GM18498 (cell line): ENCODE measurements at regions not wholly inside any gene's neighbourhood (a gene's known extent, or its start where the extent isn't known, plus 50 kb on each side); places are given as distances from the start of the nearest gene placed in this dataset.
A peak's percentile ranks its signal among the peaks of the same experiment; 100 is the strongest.
"Not testable (repeated sequence)": the region's sequence is repeated elsewhere in the genome, so short reads cannot be mapped to it uniquely, and the experiment has no call there.

Experiments used
- ATAC-seq: cut with Tn5 transposase; IDR thresholded peaks from one replicate; pipeline ENCODE4 v1.9.1; 2021; ENCODE audit warnings: mild to moderate bottlenecking, moderate library complexity; ENCODE audit not compliant: unreplicated experiment

DNA sequence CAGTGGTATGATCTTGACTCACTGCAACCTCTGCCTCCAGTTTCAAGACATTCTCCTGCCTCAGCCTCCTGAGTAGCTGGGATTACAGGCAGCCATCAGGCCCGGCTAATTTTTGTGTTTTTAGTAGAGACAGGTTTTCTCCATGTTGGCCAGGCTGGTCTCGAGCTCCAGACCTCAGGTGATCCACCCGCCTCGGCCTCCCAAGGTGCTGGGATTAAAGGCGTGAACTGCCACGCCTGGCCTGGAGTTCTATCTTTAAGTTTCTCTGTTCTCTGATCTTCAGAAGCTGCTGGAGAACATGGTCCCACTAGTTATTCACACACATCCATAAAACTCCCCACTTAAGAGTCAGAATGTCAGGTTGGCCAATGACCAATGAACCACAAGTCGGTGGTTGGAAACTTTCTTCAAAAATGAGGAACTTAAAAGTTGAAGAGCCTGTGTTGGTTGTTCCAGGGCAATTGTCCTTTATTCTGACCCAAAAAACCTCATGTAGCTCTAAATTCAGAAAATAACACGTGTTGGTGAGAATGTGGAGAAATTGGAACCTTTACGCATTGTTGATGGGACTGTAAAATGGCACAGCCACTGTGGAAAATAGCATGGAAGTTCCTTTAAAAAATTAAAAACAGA lies 55.9 kb upstream of the PIK3CB start:
- peak; percentile 79 for ATAC-seq

DNA sequence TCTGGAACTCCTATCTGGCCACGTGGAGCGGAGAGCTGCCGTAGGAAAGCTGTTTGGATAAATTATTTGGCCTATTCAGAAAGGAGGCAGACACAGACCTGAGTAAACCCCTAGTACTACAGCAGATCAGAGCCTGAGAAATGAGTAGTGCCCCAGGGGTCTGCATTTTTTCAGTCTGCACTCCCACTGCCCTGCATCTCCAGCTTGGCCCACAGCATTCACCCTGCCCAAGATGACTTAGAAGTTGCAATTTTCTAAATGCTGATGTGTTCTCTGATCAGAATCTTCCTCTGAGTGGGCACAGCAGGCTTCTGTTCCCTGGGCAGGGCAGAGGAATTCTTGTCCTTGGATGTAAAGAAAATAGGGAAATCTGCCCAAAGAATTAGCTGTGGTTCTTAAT lies 55.1 kb upstream of the PIK3CB start:
- ATAC-seq = no peak

DNA sequence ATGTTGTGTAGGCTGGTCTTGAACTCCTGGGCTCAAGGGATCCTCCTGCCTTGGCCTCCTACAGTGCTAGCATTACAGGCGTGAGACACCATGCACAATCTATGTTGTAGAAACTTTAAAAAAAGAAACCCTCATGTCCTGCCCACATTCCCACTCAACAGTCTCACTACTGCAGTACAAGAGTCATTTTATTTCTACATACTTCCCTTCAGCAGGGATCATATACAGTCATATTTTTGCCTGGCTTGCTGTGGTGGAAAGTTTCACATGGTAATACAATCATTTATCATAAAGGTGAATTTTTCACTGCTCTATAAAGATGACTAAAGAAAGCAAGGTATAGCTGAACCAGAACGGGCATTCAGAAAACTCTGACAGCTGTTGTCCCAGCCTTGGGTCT lies 53.8 kb upstream of the PIK3CB start:
- no peak for ATAC-seq

DNA sequence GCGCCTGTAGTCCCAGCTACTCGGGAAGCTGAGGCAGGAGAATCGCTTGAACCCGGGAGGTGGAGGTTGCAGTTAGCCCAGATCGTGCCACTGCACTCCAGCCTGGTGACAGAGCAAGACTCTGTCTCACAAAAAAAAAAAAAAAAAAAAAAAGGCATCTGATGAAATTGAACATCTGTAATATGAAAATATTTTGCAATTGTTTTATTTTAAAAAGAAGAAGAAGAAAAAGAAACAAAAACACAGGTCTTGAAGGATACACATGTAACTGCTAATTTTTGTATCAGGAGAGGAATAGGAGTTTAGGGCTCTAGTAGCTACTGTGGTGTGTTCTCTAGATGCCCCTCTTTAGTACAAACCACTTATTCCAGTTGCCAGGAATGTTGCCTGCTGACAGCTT lies 51.4 kb upstream of the PIK3CB start:
- ATAC-seq = not testable (repeated sequence)
